ENCODE measurements at regions not wholly inside any gene's neighbourhood (a gene's known extent, or its start where the extent isn't known, plus 50 kb on each side); places are given as distances from the start of the nearest gene placed in this dataset.

- DNase-seq (ENCODE audit: low spot score) = no peak
- Histone ChIP-seq H3K4me1 (ENCODE audit: control insufficient read depth in 4 of 4, insufficient read depth in 4 of 4, low read length in 3 of 4) (no peaks in the 10 kb centered on the region), H3K9me3 (ENCODE audit: control insufficient read depth in 4 of 4, low read length in 3 of 4) (no peaks in the 10 kb centered on the region), H3K27me3 (ENCODE audit: control insufficient read depth in 4 of 4, insufficient read depth in 4 of 4, low read length in 3 of 4) (no peaks in the 10 kb centered on the region), H3K4me3 (ENCODE audit: low read depth in 1 of 3, low read length in 3 of 3) (no peak overlapping the region), H3K27ac (ENCODE audit: low read depth in 1 of 2, low read length in 2 of 2) (no peak overlapping the region), H3K36me3 (ENCODE audit: control insufficient read depth in 4 of 4, insufficient read depth in 3 of 4, low read depth in 1 of 4, low read length in 3 of 4) (no peaks in the 10 kb centered on the region), H3K9ac (ENCODE audit: low read depth in 1 of 2, low read length in 2 of 2) (no peak overlapping the region)
- WGBS = 51% methylated on average over 4 of the region's 4 CpGs
- no peak for TF ChIP-seq GABPA (IDR thresholded peaks at IDR 0.05 in 1 of 2, conservative IDR thresholded peaks at IDR 0.05 in 1 of 2)
- no peak for TF ChIP-seq ZBTB33 (IDR thresholded peaks at IDR 0.05)
- no peak for TF ChIP-seq RXRA (IDR thresholded peaks at IDR 0.05)
- no peak for TF ChIP-seq TAF1 (conservative IDR thresholded peaks at IDR 0.05)
- TF ChIP-seq JUND (IDR thresholded peaks at IDR 0.05) = no peak
- TF ChIP-seq RAD21 (IDR thresholded peaks at IDR 0.05) = no peak
- TF ChIP-seq FOXA1 (IDR thresholded peaks at IDR 0.05) = no peak
- no peak for TF ChIP-seq EGR1 (IDR thresholded peaks at IDR 0.05; ENCODE audit: low read depth in 2 of 2)
- no peak for TF ChIP-seq HNF4G (IDR thresholded peaks at IDR 0.05)
- TF ChIP-seq YY1 (IDR thresholded peaks at IDR 0.05) = no peak
- TF ChIP-seq FOXA2 (IDR thresholded peaks at IDR 0.05) = no peak
- no peak for TF ChIP-seq CTCF (IDR thresholded peaks at IDR 0.05; ENCODE audit: low read depth, low read length, missing input control)
- no peak for TF ChIP-seq MAX (IDR thresholded peaks at IDR 0.05)
- TF ChIP-seq REST (IDR thresholded peaks at IDR 0.05) = no peak
- no peak for TF ChIP-seq HNF4A (conservative IDR thresholded peaks at IDR 0.05)
Observed at GRCh38 chr11:82523141-82523540, 210.5 kb downstream of the FAM181B start.

GRCh38 chr11:82521427-82521826 lies 212.2 kb downstream of the FAM181B start:
- Histone ChIP-seq H3K36me3 (ENCODE audit: control insufficient read depth in 4 of 4, insufficient read depth in 3 of 4, low read depth in 1 of 4, low read length in 3 of 4) (no peaks in the 10 kb centered on the region), H3K27me3 (ENCODE audit: control insufficient read depth in 4 of 4, insufficient read depth in 4 of 4, low read length in 3 of 4) (no peaks in the 10 kb centered on the region), H3K27ac (ENCODE audit: low read depth in 1 of 2, low read length in 2 of 2) (no peak overlapping the region), H3K4me3 (ENCODE audit: low read depth in 1 of 3, low read length in 3 of 3) (no peak overlapping the region), H3K4me1 (ENCODE audit: control insufficient read depth in 4 of 4, insufficient read depth in 4 of 4, low read length in 3 of 4) (no peaks in the 10 kb centered on the region), H3K9me3 (ENCODE audit: control insufficient read depth in 4 of 4, low read length in 3 of 4) (no peaks in the 10 kb centered on the region), H3K9ac (ENCODE audit: low read depth in 1 of 2, low read length in 2 of 2) (no peak overlapping the region)
- DNase-seq (ENCODE audit: low spot score) = no peak
- TF ChIP-seq RXRA (IDR thresholded peaks at IDR 0.05) = no peak
- TF ChIP-seq ATF3 (IDR thresholded peaks at IDR 0.05) = no peak
- TF ChIP-seq ZBTB33 (IDR thresholded peaks at IDR 0.05) = no peak
- 45% methylated on average over 3 of the region's 3 CpGs for WGBS

Measured in liver (tissue), 8 donors.